Lower lobe of right lung (tissue), 2 donors: ENCODE measurements at regions not wholly inside any gene's neighbourhood (a gene's known extent, or its start where the extent isn't known, plus 50 kb on each side); places are given as distances from the start of the nearest gene placed in this dataset.

Experiments used
- ATAC-seq, 2 donors: fragments of 200-7000 bp; cut with Tn5 transposase; one replicate each; pipeline ENCODE4 v1.9.1; 2020 to 2022; ENCODE audit warnings: mild to moderate bottlenecking in 2 of 2, moderate library complexity in 2 of 2
- DNase-seq: peaks from one replicate; pipeline ENCODE4 v3.0.0-alpha.2; 2020
- H3K27ac ChIP-seq: fragments of 200-600 bp; one replicate; pipeline ENCODE4 v1.8.0; 2022
- H3K27me3 ChIP-seq: fragments of 200-600 bp; one replicate; pipeline ENCODE4 v1.8.0; 2022; ENCODE audit warnings: low read depth
- H3K36me3 ChIP-seq: fragments of 200-600 bp; one replicate; pipeline ENCODE4 v1.8.0; 2022; ENCODE audit warnings: mild to moderate bottlenecking
- H3K4me1 ChIP-seq: fragments of 200-600 bp; one replicate; pipeline ENCODE4 v1.8.0; 2022
- H3K4me3 ChIP-seq: fragments of 200-600 bp; one replicate; pipeline ENCODE4 v1.8.0; 2022; ENCODE audit warnings: mild to moderate bottlenecking
- H3K9me3 ChIP-seq: fragments of 200-600 bp; one replicate; pipeline ENCODE4 v1.8.0; 2022
- intact Hi-C: fragments of 100-400 bp; cut with DNase I; formaldehyde crosslinking; loops from one replicate; pipeline ENCODE4 v1.11.0; 2022
- TF ChIP-seq, protein P1 (sequence below): fragments of 200-600 bp; IDR thresholded peaks from one replicate; pipeline ENCODE4 v1.8.0; 2022; ENCODE audit warnings: antibody characterized with exemption, mild to moderate bottlenecking
- donor health status: DM: no; HTN: yes; CAD: no; lungs with severe emphysema.

DNA sequence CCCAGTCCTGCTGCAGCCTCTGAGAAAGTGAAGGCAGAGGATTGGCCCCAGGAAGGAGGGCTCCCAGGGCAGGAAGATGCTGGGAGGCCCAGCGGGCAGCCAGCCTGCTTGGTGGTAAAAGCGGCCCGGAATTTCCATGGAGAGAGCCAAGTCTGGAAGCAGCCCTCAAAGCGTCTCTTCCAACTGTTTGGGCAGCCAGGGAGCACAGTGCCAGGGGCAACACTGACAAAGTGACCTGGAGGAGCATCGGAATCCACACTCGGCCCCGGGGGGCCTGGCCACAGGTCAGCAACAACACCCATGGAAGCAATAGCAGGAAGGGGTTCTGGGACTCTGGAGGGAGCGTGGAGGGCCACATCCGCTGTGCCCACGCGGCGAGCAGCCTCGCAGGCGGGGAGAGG, 63.2 kb upstream of the FGFR2 start:
- Histone ChIP-seq H3K4me3 (no peak overlapping the region), H3K4me1 (no peaks in the 10 kb centered on the region), H3K36me3 (no peaks in the 10 kb centered on the region), H3K27ac (no peak overlapping the region), H3K27me3 (no peaks in the 10 kb centered on the region), H3K9me3 (no peaks in the 10 kb centered on the region)
- TF ChIP-seq, protein P1, sequence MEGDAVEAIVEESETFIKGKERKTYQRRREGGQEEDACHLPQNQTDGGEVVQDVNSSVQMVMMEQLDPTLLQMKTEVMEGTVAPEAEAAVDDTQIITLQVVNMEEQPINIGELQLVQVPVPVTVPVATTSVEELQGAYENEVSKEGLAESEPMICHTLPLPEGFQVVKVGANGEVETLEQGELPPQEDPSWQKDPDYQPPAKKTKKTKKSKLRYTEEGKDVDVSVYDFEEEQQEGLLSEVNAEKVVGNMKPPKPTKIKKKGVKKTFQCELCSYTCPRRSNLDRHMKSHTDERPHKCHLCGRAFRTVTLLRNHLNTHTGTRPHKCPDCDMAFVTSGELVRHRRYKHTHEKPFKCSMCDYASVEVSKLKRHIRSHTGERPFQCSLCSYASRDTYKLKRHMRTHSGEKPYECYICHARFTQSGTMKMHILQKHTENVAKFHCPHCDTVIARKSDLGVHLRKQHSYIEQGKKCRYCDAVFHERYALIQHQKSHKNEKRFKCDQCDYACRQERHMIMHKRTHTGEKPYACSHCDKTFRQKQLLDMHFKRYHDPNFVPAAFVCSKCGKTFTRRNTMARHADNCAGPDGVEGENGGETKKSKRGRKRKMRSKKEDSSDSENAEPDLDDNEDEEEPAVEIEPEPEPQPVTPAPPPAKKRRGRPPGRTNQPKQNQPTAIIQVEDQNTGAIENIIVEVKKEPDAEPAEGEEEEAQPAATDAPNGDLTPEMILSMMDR = no peak
- DNase-seq (no peak), ATAC-seq (no peak)
- intact Hi-C loops = no loop called here

DNA sequence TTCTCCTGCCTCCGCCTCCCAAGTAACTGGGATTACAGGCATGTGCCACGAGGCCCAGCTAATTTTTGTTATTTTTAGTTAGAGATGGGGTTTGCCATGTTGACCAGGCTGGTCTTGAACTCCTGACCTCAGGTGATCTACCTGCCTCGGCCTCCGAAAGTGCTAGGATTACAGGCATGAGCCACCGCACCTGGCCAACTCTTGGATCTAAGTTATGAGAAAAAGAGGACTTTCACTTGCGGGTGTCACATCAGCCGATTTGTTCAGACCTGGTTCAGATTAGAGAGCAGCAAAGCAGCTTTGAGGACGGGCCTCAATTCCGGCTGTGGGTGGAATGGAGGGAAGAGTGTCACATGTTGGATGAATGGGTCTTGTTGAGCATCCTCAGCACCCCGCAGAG, 61.0 kb upstream of the FGFR2 start:
- DNase-seq (no peak), ATAC-seq (no peak)
- Histone ChIP-seq H3K4me1 (no peaks in the 10 kb centered on the region), H3K27me3 (no peaks in the 10 kb centered on the region), H3K9me3 (no peaks in the 10 kb centered on the region), H3K4me3 (no peak overlapping the region), H3K36me3 (no peaks in the 10 kb centered on the region), H3K27ac (no peak overlapping the region)
- intact Hi-C loops = no loop called here
- TF ChIP-seq, protein P1 = no peak

DNA sequence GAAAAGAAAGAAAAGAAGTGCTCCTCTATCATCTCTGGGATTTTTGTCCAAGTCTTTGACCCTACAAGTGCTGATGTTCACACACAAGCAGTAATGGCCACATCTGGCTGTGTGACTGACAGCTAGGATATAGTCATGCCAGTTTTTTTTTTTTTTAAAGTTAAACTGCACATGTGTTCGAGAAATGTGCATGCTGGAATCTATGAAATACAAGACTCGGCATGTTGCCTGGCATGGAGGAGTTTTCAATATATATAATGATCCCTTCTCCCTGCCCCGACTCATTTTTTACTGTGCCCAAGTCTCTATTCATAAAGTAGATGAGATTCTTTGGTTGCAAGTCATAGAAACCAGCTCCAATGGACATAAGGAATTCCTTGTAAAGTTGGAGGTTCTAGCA, 60.4 kb upstream of the FGFR2 start:
- Histone ChIP-seq H3K9me3 (no peaks in the 10 kb centered on the region), H3K27ac (no peak overlapping the region), H3K27me3 (no peaks in the 10 kb centered on the region), H3K36me3 (no peaks in the 10 kb centered on the region), H3K4me1 (no peaks in the 10 kb centered on the region), H3K4me3 (no peak overlapping the region)
- intact Hi-C loops = no loop called here
- no peak for ATAC-seq
- TF ChIP-seq, protein P1 = no peak
- no peak for DNase-seq

DNA sequence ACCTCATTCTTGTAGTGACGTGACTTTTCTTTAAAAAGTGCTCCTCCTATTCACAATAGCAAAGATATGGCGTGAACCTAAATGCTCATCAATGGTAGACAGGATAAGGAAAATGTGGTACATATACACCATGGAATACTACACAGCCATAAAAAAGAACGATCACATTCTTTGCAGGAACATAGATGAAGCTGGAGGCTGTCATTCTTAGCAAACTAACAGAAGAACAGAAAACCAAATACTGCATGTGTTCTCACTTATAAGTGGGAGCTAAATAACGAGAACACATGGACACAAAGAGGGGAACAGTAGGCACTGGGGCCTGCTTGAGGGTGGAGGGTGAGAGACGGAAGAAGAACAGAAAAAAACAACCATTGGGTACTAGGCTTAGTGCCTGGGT, 59.9 kb upstream of the FGFR2 start:
- no peaks in the 10 kb centered on the region for H3K36me3 ChIP-seq
- no peaks in the 10 kb centered on the region for H3K27me3 ChIP-seq
- H3K4me3 ChIP-seq = no peak overlapping the region
- no peaks in the 10 kb centered on the region for H3K9me3 ChIP-seq
- TF ChIP-seq, protein P1 = no peak
- no peak overlapping the region for H3K27ac ChIP-seq
- intact Hi-C loops = no loop called here
- ATAC-seq = no peak
- DNase-seq = no peak
- H3K4me1 ChIP-seq = no peaks in the 10 kb centered on the region

DNA sequence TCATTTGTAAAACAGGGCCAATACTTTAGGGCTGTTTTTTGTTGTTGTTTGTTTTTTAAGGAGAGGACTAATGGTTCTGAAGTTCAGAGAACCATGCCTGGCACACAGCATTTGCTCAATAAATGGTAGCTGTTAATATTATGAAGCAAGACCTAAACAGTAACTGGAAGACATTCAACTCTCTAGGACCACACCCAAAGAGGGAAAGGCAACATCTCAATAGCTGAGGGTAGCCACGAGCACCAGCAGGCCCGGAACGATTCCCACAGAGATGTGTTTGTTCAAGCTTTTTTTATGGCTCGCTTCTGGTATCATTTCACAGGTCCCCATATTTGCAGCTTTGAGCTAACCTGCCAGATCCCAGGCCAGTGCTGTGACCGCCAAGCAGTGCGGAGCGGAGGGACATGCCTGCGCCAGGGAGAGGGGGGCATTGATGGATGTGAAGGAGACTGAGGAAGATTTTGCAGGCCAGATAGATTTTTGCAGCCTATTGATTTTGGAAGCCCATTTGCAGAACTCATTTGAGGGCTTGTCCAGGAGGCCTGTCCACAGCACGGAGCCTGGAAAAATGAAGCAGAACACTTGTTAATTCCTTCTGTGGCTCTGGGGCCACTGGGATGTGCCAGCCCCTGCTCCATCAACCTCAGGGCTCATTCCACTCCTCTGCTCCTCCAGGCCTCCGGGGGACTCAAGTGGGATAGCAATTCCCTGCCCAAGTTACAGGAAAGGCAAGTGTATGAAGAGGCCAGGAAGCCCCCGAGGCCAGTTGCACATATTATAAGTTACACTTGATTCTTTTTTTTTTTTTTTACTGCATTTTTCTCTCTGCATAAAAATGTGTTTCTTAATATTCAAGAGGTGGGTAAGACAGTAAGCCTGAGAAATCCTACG, 57.3 kb upstream of the FGFR2 start:
- no peak for DNase-seq
- H3K4me3 ChIP-seq = no peak overlapping the region
- TF ChIP-seq, protein P1 = no peak
- intact Hi-C loops = no loop called here
- H3K36me3 ChIP-seq = no peaks in the 10 kb centered on the region
- H3K27ac ChIP-seq = no peak overlapping the region
- no peak for ATAC-seq
- H3K27me3 ChIP-seq = no peaks in the 10 kb centered on the region
- H3K9me3 ChIP-seq = no peaks in the 10 kb centered on the region
- H3K4me1 ChIP-seq = no peaks in the 10 kb centered on the region
